H9 (cell line): ENCODE measurements at regions not wholly inside any gene's neighbourhood (a gene's known extent, or its start where the extent isn't known, plus 50 kb on each side); places are given as distances from the start of the nearest gene placed in this dataset.

Source experiments
- DNase-seq: peaks from one replicate; pipeline ENCODE4 v3.0.0-alpha.2; 2017
- H2AFZ ChIP-seq: one replicate; pipeline ENCODE4 v1.6.1; 2013; ENCODE audit warnings: mild to moderate bottlenecking, low read length, control low read depth, moderate library complexity
- H2AK5ac ChIP-seq: 2 replicates; pipeline ENCODE4 v1.6.1; 2013; ENCODE audit warnings: low read length, control low read depth, mixed read lengths; ENCODE audit not compliant: insufficient read length
- H2BK120ac ChIP-seq: one replicate; pipeline ENCODE4 v1.6.1; 2013; ENCODE audit warnings: low read depth, mild to moderate bottlenecking, low read length, control low read depth, inconsistent platforms; ENCODE audit not compliant: poor library complexity, severe bottlenecking
- H2BK12ac ChIP-seq: 2 replicates; pipeline ENCODE4 v1.6.1; 2013; ENCODE audit warnings: low read length, control low read depth, mixed read lengths, low read depth; ENCODE audit not compliant: insufficient read length
- H2BK15ac ChIP-seq: 2 replicates; pipeline ENCODE4 v1.6.1; 2013; ENCODE audit warnings: low read depth, low read length, control low read depth
- H2BK20ac ChIP-seq: one replicate; pipeline ENCODE4 v1.6.1; 2013; ENCODE audit warnings: low read depth, mild to moderate bottlenecking, low read length, control low read depth, inconsistent platforms; ENCODE audit not compliant: poor library complexity, severe bottlenecking
- H2BK5ac ChIP-seq: 2 replicates; pipeline ENCODE4 v1.6.1; 2013; ENCODE audit warnings: low read length, control low read depth, mixed read lengths; ENCODE audit not compliant: insufficient read length
- H3K14ac ChIP-seq: 2 replicates; pipeline ENCODE4 v1.6.1; 2013; ENCODE audit warnings: low read length, control low read depth; ENCODE audit not compliant: insufficient read depth
- H3K18ac ChIP-seq: 2 replicates; pipeline ENCODE4 v1.6.1; 2013; ENCODE audit warnings: low read depth, mild to moderate bottlenecking, mixed read lengths, low read length, control low read depth; ENCODE audit not compliant: insufficient read length
- H3K23ac ChIP-seq: 2 replicates; pipeline ENCODE4 v1.6.1; 2013; ENCODE audit warnings: low read length, control low read depth, mixed read lengths, low read depth; ENCODE audit not compliant: insufficient read length
- H3K23me2 ChIP-seq: 2 replicates; pipeline ENCODE4 v1.6.1; 2013; ENCODE audit warnings: low read depth, mild to moderate bottlenecking, mixed read lengths, low read length, control low read depth; ENCODE audit not compliant: insufficient read length, poor library complexity, severe bottlenecking
- H3K27ac ChIP-seq: 2 replicates; pipeline ENCODE4 v1.5.1; 2013; ENCODE audit warnings: low read length, control low read depth, mixed read lengths, low read depth; ENCODE audit not compliant: insufficient read length
- H3K27me3 ChIP-seq: 2 replicates; pipeline ENCODE4 v1.6.1; 2013; ENCODE audit warnings: low read length, control low read depth, inconsistent platforms; ENCODE audit not compliant: insufficient read depth
- H3K4ac ChIP-seq: 2 replicates; pipeline ENCODE4 v1.6.1; 2013; ENCODE audit warnings: low read depth, mild to moderate bottlenecking, control low read depth, inconsistent platforms, low read length, moderate library complexity
- H3K4me1 ChIP-seq: 2 replicates; pipeline ENCODE4 v1.6.1; 2013; ENCODE audit warnings: low read length, control low read depth, inconsistent platforms; ENCODE audit not compliant: insufficient read depth
- H3K4me2 ChIP-seq: 2 replicates; pipeline ENCODE4 v1.6.1; 2013; ENCODE audit warnings: low read length, control low read depth, mixed read lengths; ENCODE audit not compliant: insufficient read length, insufficient read depth
- H3K56ac ChIP-seq: 2 replicates; pipeline ENCODE4 v1.6.1; 2013; ENCODE audit warnings: low read depth, mild to moderate bottlenecking, mixed read lengths, low read length, control low read depth; ENCODE audit not compliant: insufficient read length
- H3K79me1 ChIP-seq: 2 replicates; pipeline ENCODE4 v1.6.1; 2013; ENCODE audit warnings: low read depth, mild to moderate bottlenecking, moderate library complexity, low read length, control low read depth, inconsistent platforms; ENCODE audit not compliant: insufficient read depth, poor library complexity, severe bottlenecking
- H3K79me2 ChIP-seq: 2 replicates; pipeline ENCODE4 v1.6.1; 2013; ENCODE audit warnings: low read length, control low read depth, inconsistent platforms; ENCODE audit not compliant: insufficient read depth
- H3K9ac ChIP-seq: 2 replicates; pipeline ENCODE4 v1.6.1; 2013; ENCODE audit warnings: low read length, control low read depth, mixed read lengths; ENCODE audit not compliant: insufficient read length; ENCODE audit errors: extremely low read depth
- H3K9me3 ChIP-seq: one replicate; pipeline ENCODE4 v1.6.1; 2013; ENCODE audit warnings: low read depth, low read length, inconsistent platforms; ENCODE audit not compliant: control insufficient read depth
- H3T11ph ChIP-seq: one replicate; pipeline ENCODE4 v1.6.1; 2013; ENCODE audit warnings: mild to moderate bottlenecking, low read length, control low read depth, inconsistent platforms
- H4K20me1 ChIP-seq: one replicate; pipeline ENCODE4 v1.6.1; 2013; ENCODE audit not compliant: control insufficient read depth, insufficient read length, insufficient read depth
- H4K5ac ChIP-seq: 2 replicates; pipeline ENCODE4 v1.6.1; 2013; ENCODE audit warnings: low read depth, mild to moderate bottlenecking, mixed read lengths, low read length, control low read depth; ENCODE audit not compliant: insufficient read length
- H4K8ac ChIP-seq: replicated peaks from 2 replicates; pipeline ENCODE4 v1.6.1; 2013; ENCODE audit warnings: low read length, control low read depth, mixed read lengths, low read depth; ENCODE audit not compliant: insufficient read length
- H4K91ac ChIP-seq: 2 replicates; pipeline ENCODE4 v1.6.1; 2013; ENCODE audit warnings: low read depth, mild to moderate bottlenecking, moderate library complexity, mixed read lengths, low read length, control low read depth; ENCODE audit not compliant: insufficient read length
- H3K27ac Mint-ChIP-seq, 3 experiments: 2 replicates in 2 of 3; 3 replicates in 1 of 3; pipeline ENCODE4 v1.8.0; 2020 to 2021; ENCODE audit warnings: mixed read lengths in 3 of 3, mild to moderate bottlenecking in 1 of 3, moderate library complexity in 1 of 3
- H3K27me3 Mint-ChIP-seq: 2 replicates; pipeline ENCODE4 v1.8.0; 2021; ENCODE audit warnings: low read depth, mild to moderate bottlenecking, moderate library complexity, mixed read lengths
- H3K36me3 Mint-ChIP-seq, 3 experiments: 2 replicates in 2 of 3; 3 replicates in 1 of 3; pipeline ENCODE4 v1.8.0; 2020 to 2021; ENCODE audit warnings: low read depth in 3 of 3, mixed read lengths in 3 of 3; ENCODE audit not compliant: insufficient read depth in 1 of 3
- H3K4me1 Mint-ChIP-seq, 2 experiments: 2 replicates each; pipeline ENCODE4 v1.8.0; 2020; ENCODE audit warnings: mixed read lengths in 2 of 2
- H3K4me3 Mint-ChIP-seq, 2 experiments: 2 replicates in 1 of 2; 3 replicates in 1 of 2; pipeline ENCODE4 v1.8.0; 2020 to 2021; ENCODE audit warnings: mild to moderate bottlenecking in 2 of 2, mixed read lengths in 2 of 2, moderate library complexity in 1 of 2
- H3K9me3 Mint-ChIP-seq, 2 experiments: 2 replicates in 1 of 2; 3 replicates in 1 of 2; pipeline ENCODE4 v1.8.0; 2020; ENCODE audit warnings: mild to moderate bottlenecking in 2 of 2, mixed read lengths in 2 of 2, moderate library complexity in 1 of 2
- CTCF ChIP-seq: fragments of 200-600 bp; sonication (generic); conservative IDR thresholded peaks from 3 replicates; pipeline ENCODE4 v1.8.0; 2021; ENCODE audit warnings: antibody characterized with exemption, mild to moderate bottlenecking
- WGBS: extraction: QIAGEN DNeasy Blood & Tissue Kit; methylation state at CpG from one replicate; pipeline ENCODE4 v1.1.7; 2013; ENCODE audit warnings: missing lambda C conversion rate, low lambda C conversion rate, mixed read lengths; ENCODE audit not compliant: insufficient read length; ENCODE audit errors: extremely low coverage; 5-methylcytosine and 5-hydroxymethylcytosine counted together

GRCh38 chr18:69157906-69158305 lies 242.8 kb upstream of the DOK6 start:
- DNase-seq = no peak
- WGBS = no CpG with 5 or more reads among the region's 10 CpGs

More at GRCh38 chr18:69157906-69158305, 242.8 kb upstream of the DOK6 start:
- Histone ChIP-seq H2BK20ac (no peak overlapping the region), H2BK5ac (no peak overlapping the region), H3K27me3 (no peaks in the 10 kb centered on the region), H2BK15ac (no peak overlapping the region), H4K91ac (no peak overlapping the region), H4K5ac (no peak overlapping the region), H3K23me2 (no peaks in the 10 kb centered on the region), H2BK120ac (no peak overlapping the region), H3K4me2 (no peak overlapping the region), H3K79me2 (no peaks in the 10 kb centered on the region), H2AFZ (no peak overlapping the region), H3K23ac (no peak overlapping the region), H3K14ac (no peak overlapping the region), H3K79me1 (no peaks in the 10 kb centered on the region), H2AK5ac (no peak overlapping the region), H3K18ac (no peak overlapping the region), H4K8ac (no peak overlapping the region), H3K9ac (no peak overlapping the region), H3K9me3 (no peaks in the 10 kb centered on the region), H3K56ac (no peak overlapping the region), H3K27ac (no peak overlapping the region), H3K4me1 (no peaks in the 10 kb centered on the region; the same call in 1 of the 2 replicates), H3K4ac (no peak overlapping the region), H2BK12ac (no peak overlapping the region), H4K20me1 (no peaks in the 10 kb centered on the region), H3T11ph (no peak overlapping the region)
- Mint-ChIP-seq H3K36me3 (no peaks in the 10 kb centered on the region), H3K27ac (no peak overlapping the region), H3K4me1 (peaks cover 0 to 10% of the 10 kb centered on the region in 2 experiments; a peak in 1 of 4 replicates), H3K9me3 (peaks cover 0 to under 1% of the 10 kb centered on the region in 2 experiments; a peak in 2 of 5 replicates), H3K4me3 (no peak overlapping the region), H3K27me3 (no peaks in the 10 kb centered on the region)
- TF ChIP-seq CTCF = no peak
